H1 (cell line): ENCODE measurements at regions not wholly inside any gene's neighbourhood (a gene's known extent, or its start where the extent isn't known, plus 50 kb on each side); places are given as distances from the start of the nearest gene placed in this dataset.

Experiments
- BACH1 ChIP-seq: IDR thresholded peaks from 2 replicates; pipeline ENCODE4 v1.6.1; 2012; ENCODE audit warnings: low read length, improper control_type of control experiment
- BRCA1 ChIP-seq: IDR thresholded peaks from 2 replicates; pipeline ENCODE4 v1.6.1; 2012; ENCODE audit warnings: low read depth, low read length, improper control_type of control experiment
- CBX8 ChIP-seq: fragments of 300-800, 300-1000 bp; sonication (generic); IDR thresholded peaks from 2 replicates; pipeline ENCODE4 v1.7.1; 2016; ENCODE audit warnings: low read depth, low read length, borderline replicate concordance
- CHD7 ChIP-seq: fragments of 300-600 bp; sonication (generic); IDR thresholded peaks from 2 replicates; pipeline ENCODE4 v1.7.1; 2012; ENCODE audit warnings: low read length, moderate library complexity, mild to moderate bottlenecking, inconsistent platforms; ENCODE audit not compliant: insufficient replicate concordance
- EZH2 ChIP-seq: fragments of 200-600 bp; sonication (generic); IDR thresholded peaks from 2 replicates; pipeline ENCODE4 v1.7.1; 2012; ENCODE audit warnings: low read depth, mild to moderate bottlenecking, moderate library complexity, low read length, inconsistent platforms; ENCODE audit not compliant: severe bottlenecking
- GTF2F1 ChIP-seq: IDR thresholded peaks from 2 replicates; pipeline ENCODE4 v1.6.1; 2012; ENCODE audit warnings: low read depth, low read length, improper control_type of control experiment, borderline replicate concordance
- MAFK ChIP-seq: IDR thresholded peaks from 2 replicates; pipeline ENCODE4 v1.6.1; 2012; ENCODE audit warnings: low read depth, mild to moderate bottlenecking, improper control_type of control experiment, low read length
- POLR2A ChIP-seq, 2 experiments: IDR thresholded peaks; 1 replicate in 1 of 2; 2 replicates in 1 of 2; pipeline ENCODE4 v1.6.1; 2011; ENCODE audit warnings: low read depth in 2 of 2, low read length in 2 of 2, mild to moderate bottlenecking in 2 of 2; ENCODE audit errors: control extremely low read depth in 1 of 2
- POU5F1 ChIP-seq: IDR thresholded peaks from 2 replicates; pipeline ENCODE4 v1.6.1; 2011; ENCODE audit warnings: low read depth, mild to moderate bottlenecking, low read length, moderate library complexity
- RNF2 ChIP-seq: fragments of 200-900, 300-1000 bp; sonication (generic); IDR thresholded peaks from 2 replicates; pipeline ENCODE4 v1.7.1; 2016; ENCODE audit warnings: borderline replicate concordance, low read depth, mild to moderate bottlenecking, antibody characterized with exemption, low read length; ENCODE audit not compliant: poor library complexity, severe bottlenecking; ENCODE audit errors: missing control alignments
- SIRT6 ChIP-seq: IDR thresholded peaks from one replicate; pipeline ENCODE4 v1.7.1; 2012; ENCODE audit warnings: low read length, inconsistent platforms
- SIX5 ChIP-seq: IDR thresholded peaks from 2 replicates; pipeline ENCODE4 v1.6.1; 2011; ENCODE audit warnings: mild to moderate bottlenecking, low read depth, low read length

- TF ChIP-seq CHD7, result no peak
- no peak for TF ChIP-seq MAFK
- no peak for TF ChIP-seq BACH1
- no peak for TF ChIP-seq POLR2A (IDR thresholded peaks at IDR 0.05; ENCODE audit: control extremely low read depth in 1 of 2, low read depth in 2 of 2, low read length in 2 of 2)
- no peak for TF ChIP-seq SIRT6
- TF ChIP-seq SIX5, result no peak
- no peak for TF ChIP-seq BRCA1
- TF ChIP-seq CBX8, result no peak
- TF ChIP-seq GTF2F1, result no peak
- no peak for TF ChIP-seq RNF2
- no peak for TF ChIP-seq POU5F1
- TF ChIP-seq EZH2, result no peak
Observed at GRCh38 chr1:238029126-238029525, 138.4 kb upstream of the ZP4 start (continued).
